Endothelial cell of umbilical vein (primary cell): ENCODE measurements at regions not wholly inside any gene's neighbourhood (a gene's known extent, or its start where the extent isn't known, plus 50 kb on each side); places are given as distances from the start of the nearest gene placed in this dataset.

Experiments used
- BruUV-seq: library from RNA; stranded (reverse); fragments of 400-500 nt; replicated peaks from 2 replicates; lab custom pipeline; 2021; lab: Mats Ljungman, UMichigan
- CTCF ChIA-PET: fragments of 300-600, 350-600 bp; sonication (Branson Sonifier 250); formaldehyde crosslinking; loops from one replicate; lab custom pipeline; 2021; ENCODE audit warnings: antibody characterized with exemption, inconsistent platforms; lab: Charles Lee
- POLR2A ChIA-PET: fragments of 300-600, 350-600 bp; sonication (Branson Sonifier 250); formaldehyde crosslinking; loops from one replicate; lab custom pipeline; 2021; ENCODE audit warnings: antibody characterized with exemption, inconsistent platforms; lab: Charles Lee
- DNase-seq: peaks from one replicate; pipeline ENCODE4 v3.0.0-alpha.2; 2011; ENCODE audit warnings: low read depth, low spot score
- FAIRE-seq: peaks from 2 replicates; lab custom pipeline; 2011; peaks lifted over from hg19 to GRCh38; lab: Jason Lieb, UNC
- H2AFZ ChIP-seq: 2 replicates; pipeline ENCODE4 v1.6.0; 2012; ENCODE audit warnings: low read depth, low read length, control low read depth, inconsistent platforms
- H3K27ac ChIP-seq: 2 replicates; pipeline ENCODE4 v1.5.1; 2011; ENCODE audit warnings: low read depth, mild to moderate bottlenecking, control low read depth, low read length, moderate library complexity; ENCODE audit not compliant: insufficient read depth
- H3K27me3 ChIP-seq, 2 experiments: 2 replicates each; pipeline versions ENCODE4 v1.6.0 to v1.6.1; 2011; ENCODE audit warnings: low read length in 2 of 2, mixed read lengths in 1 of 2; ENCODE audit not compliant: control insufficient read depth in 2 of 2, insufficient read depth in 2 of 2
- H3K36me3 ChIP-seq, 2 experiments: 2 replicates in 1 of 2; 3 replicates in 1 of 2; pipeline ENCODE4 v1.5.1; 2011; ENCODE audit warnings: low read length in 2 of 2, mild to moderate bottlenecking in 1 of 2, moderate library complexity in 1 of 2; ENCODE audit not compliant: control insufficient read depth in 2 of 2, insufficient read depth in 2 of 2; ENCODE audit errors: extremely low read depth in 1 of 2
- H3K4me1 ChIP-seq: 3 replicates; pipeline ENCODE4 v1.5.1; 2011; ENCODE audit warnings: mild to moderate bottlenecking, low read length; ENCODE audit not compliant: control insufficient read depth, insufficient read depth; ENCODE audit errors: extremely low read depth
- H3K4me2 ChIP-seq: 2 replicates; pipeline ENCODE4 v1.6.1; 2011; ENCODE audit warnings: low read length, control low read depth, mixed read lengths; ENCODE audit not compliant: insufficient read depth
- H3K4me3 ChIP-seq, 3 experiments: fragments of 200-600 bp in 1 of 3; sonication (generic), shearing (Covaris generic) in 1 of 3; replicated peaks in 1 of 3; 2 replicates each; pipeline ENCODE4 v1.5.1; 2011 to 2016; ENCODE audit warnings: control low read depth in 3 of 3, low read length in 3 of 3, mild to moderate bottlenecking in 2 of 3, inconsistent platforms in 1 of 3, low read depth in 1 of 3, moderate library complexity in 1 of 3; ENCODE audit not compliant: insufficient read depth in 1 of 3
- H3K79me2 ChIP-seq: 2 replicates; pipeline ENCODE4 v1.6.0; 2012; ENCODE audit warnings: low read length, inconsistent platforms; ENCODE audit not compliant: control insufficient read depth, insufficient read depth
- H3K9ac ChIP-seq: replicated peaks from 2 replicates; pipeline ENCODE3; 2011; ENCODE audit warnings: low read length, control low read depth; ENCODE audit not compliant: insufficient read depth; ENCODE audit errors: extremely low read depth
- H3K9me1 ChIP-seq: replicated peaks from 3 replicates; pipeline ENCODE4 v1.6.0; 2011; ENCODE audit warnings: mild to moderate bottlenecking, low read length; ENCODE audit not compliant: control insufficient read depth, insufficient read depth; ENCODE audit errors: extremely low read depth
- H3K9me3 ChIP-seq: replicated peaks from 2 replicates; pipeline ENCODE4 v1.5.1; 2012; ENCODE audit warnings: low read length, inconsistent platforms; ENCODE audit not compliant: control insufficient read depth, insufficient read depth
- H4K20me1 ChIP-seq: replicated peaks from 2 replicates; pipeline ENCODE3; 2011; ENCODE audit warnings: mild to moderate bottlenecking, low read length; ENCODE audit not compliant: control insufficient read depth, insufficient read depth; ENCODE audit errors: extremely low read depth
- EZH2 ChIP-seq: IDR thresholded peaks from 2 replicates; pipeline ENCODE4 v1.6.1; 2012; ENCODE audit warnings: borderline replicate concordance, low read depth, mild to moderate bottlenecking, moderate library complexity, low read length, inconsistent platforms; ENCODE audit not compliant: severe bottlenecking
- FOS ChIP-seq: IDR thresholded peaks from 2 replicates; pipeline ENCODE4 v1.6.1; 2011; ENCODE audit warnings: mild to moderate bottlenecking, low read length, moderate library complexity, borderline replicate concordance; ENCODE audit not compliant: insufficient read depth
- GATA2 ChIP-seq: IDR thresholded peaks from 2 replicates; pipeline ENCODE4 v1.7.0; 2011; ENCODE audit warnings: low read depth, mild to moderate bottlenecking, moderate library complexity, mixed read lengths, low read length; ENCODE audit not compliant: insufficient read length, insufficient read depth
- JUN ChIP-seq: IDR thresholded peaks from 2 replicates; pipeline ENCODE4 v1.6.1; 2011; ENCODE audit warnings: borderline replicate concordance, low read depth; ENCODE audit not compliant: insufficient read length, insufficient read depth
- MYC ChIP-seq: IDR thresholded peaks from one replicate; pipeline ENCODE4 v1.6.1; 2011; ENCODE audit warnings: mild to moderate bottlenecking, low read depth, low read length
- POLR2A ChIP-seq: IDR thresholded peaks from 2 replicates; pipeline ENCODE4 v1.6.1; 2012; ENCODE audit warnings: low read depth, mild to moderate bottlenecking, control low read depth, low read length
- POLR2AphosphoS5 ChIP-seq: IDR thresholded peaks from 2 replicates; pipeline ENCODE4 v1.6.1; 2012; ENCODE audit warnings: low read depth, mild to moderate bottlenecking, control low read depth, low read length, moderate library complexity; ENCODE audit not compliant: insufficient read depth
- dilution Hi-C: fragments of 300-500 bp; cut with MboI; formaldehyde crosslinking; loops from one replicate; pipeline ENCODE4 v1.15.0; 2019; ENCODE audit warnings: low sequenced_read_pairs; ENCODE audit not compliant: extremely low pct_ligation_motif_present
- intact Hi-C: fragments of 100-400 bp; cut with micrococcal nuclease; formaldehyde crosslinking; loops from one replicate; pipeline ENCODE4 v1.10.0; 2022
- TF ChIP-seq, protein P1 (sequence below): IDR thresholded peaks from 2 replicates; pipeline ENCODE4 v1.6.1; 2011; ENCODE audit not compliant: insufficient read depth, insufficient read length
- TF ChIP-seq, protein P2 (sequence below), 2 donors: IDR thresholded peaks; 1 replicate in 1 of 2; 2 replicates in 1 of 2; pipeline ENCODE4 v1.5.1; 2011; ENCODE audit warnings: low read length in 2 of 2, mild to moderate bottlenecking in 2 of 2, moderate library complexity in 2 of 2, control low read depth in 1 of 2, inconsistent platforms in 1 of 2, low read depth in 1 of 2; ENCODE audit not compliant: insufficient read depth in 1 of 2; ENCODE audit errors: extremely low read depth in 1 of 2

DNA sequence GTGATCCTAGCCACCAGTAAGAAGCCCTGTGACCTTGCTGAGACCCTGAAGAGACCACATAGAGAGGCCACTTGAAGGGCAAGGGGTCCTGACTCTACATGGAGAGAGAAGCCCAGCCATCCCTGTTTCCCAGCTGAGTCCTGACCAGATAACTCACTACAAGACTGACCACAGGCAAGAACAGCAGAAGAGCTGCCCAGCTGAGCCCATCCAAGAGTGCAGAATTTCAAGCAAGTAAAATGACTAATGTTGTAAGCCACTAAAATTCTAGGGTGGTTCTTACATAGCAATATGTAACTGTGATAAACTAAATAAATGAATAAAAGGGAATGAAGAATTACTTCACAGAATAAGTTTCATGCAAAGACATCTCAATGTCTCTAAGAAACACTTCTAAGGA is 58.4 kb upstream of the WIPF1 start:
- intact Hi-C loops (no loop called here), dilution Hi-C loops (no loop called here)
- POLR2A ChIA-PET, result no interaction called here

More for the DNA sequence above, 58.4 kb upstream of the WIPF1 start:
- H4K20me1 ChIP-seq, result no peaks in the 10 kb centered on the region
- BruUV-seq, result no TSS peak
- H2AFZ ChIP-seq, result no peak overlapping the region
- no peaks in the 10 kb centered on the region for H3K36me3 ChIP-seq
- H3K9me1 ChIP-seq, result no peaks in the 10 kb centered on the region
- no peak for DNase-seq
- TF ChIP-seq POLR2AphosphoS5 (no peak), JUN (no peak), POLR2A (no peak), GATA2 (no peak), EZH2 (no peak), FOS (no peak), MYC (no peak)
- TF ChIP-seq, protein P1, sequence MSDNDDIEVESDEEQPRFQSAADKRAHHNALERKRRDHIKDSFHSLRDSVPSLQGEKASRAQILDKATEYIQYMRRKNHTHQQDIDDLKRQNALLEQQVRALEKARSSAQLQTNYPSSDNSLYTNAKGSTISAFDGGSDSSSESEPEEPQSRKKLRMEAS, result no peak
- TF ChIP-seq, protein P2, sequence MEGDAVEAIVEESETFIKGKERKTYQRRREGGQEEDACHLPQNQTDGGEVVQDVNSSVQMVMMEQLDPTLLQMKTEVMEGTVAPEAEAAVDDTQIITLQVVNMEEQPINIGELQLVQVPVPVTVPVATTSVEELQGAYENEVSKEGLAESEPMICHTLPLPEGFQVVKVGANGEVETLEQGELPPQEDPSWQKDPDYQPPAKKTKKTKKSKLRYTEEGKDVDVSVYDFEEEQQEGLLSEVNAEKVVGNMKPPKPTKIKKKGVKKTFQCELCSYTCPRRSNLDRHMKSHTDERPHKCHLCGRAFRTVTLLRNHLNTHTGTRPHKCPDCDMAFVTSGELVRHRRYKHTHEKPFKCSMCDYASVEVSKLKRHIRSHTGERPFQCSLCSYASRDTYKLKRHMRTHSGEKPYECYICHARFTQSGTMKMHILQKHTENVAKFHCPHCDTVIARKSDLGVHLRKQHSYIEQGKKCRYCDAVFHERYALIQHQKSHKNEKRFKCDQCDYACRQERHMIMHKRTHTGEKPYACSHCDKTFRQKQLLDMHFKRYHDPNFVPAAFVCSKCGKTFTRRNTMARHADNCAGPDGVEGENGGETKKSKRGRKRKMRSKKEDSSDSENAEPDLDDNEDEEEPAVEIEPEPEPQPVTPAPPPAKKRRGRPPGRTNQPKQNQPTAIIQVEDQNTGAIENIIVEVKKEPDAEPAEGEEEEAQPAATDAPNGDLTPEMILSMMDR (IDR thresholded peaks at IDR 0.05; ENCODE audit: extremely low read depth in 1 of 2, insufficient read depth in 1 of 2, low read depth in 1 of 2, low read length in 2 of 2), result no peak
- H3K4me3 ChIP-seq, result no peak overlapping the region
- CTCF ChIA-PET, result interaction anchor here (1.4 to 1.8 kb wide), 3 partner anchors 11 to 193 kb away, joined by 3 to 8 read pairs (median 4); no protein-coding TSS in a partner anchor
- no peak for FAIRE-seq
- H3K79me2 ChIP-seq, result no peaks in the 10 kb centered on the region
- H3K4me1 ChIP-seq, result no peaks in the 10 kb centered on the region
- no peaks in the 10 kb centered on the region for H3K27me3 ChIP-seq
- H3K27ac ChIP-seq, result no peak overlapping the region
- H3K4me2 ChIP-seq, result no peak overlapping the region
- no peak overlapping the region for H3K9ac ChIP-seq
- H3K9me3 ChIP-seq, result no peaks in the 10 kb centered on the region
